ENCODE measurements at regions not wholly inside any gene's neighbourhood (a gene's known extent, or its start where the extent isn't known, plus 50 kb on each side); places are given as distances from the start of the nearest gene placed in this dataset.

GRCh38 chr3:193829781-193830180 lies 236.8 kb downstream of the OPA1 start:
- DNase-seq, result no peak

- no peak for DNase-seq
These were observed 237.8 kb downstream of the OPA1 start for GRCh38 chr3:193830791-193831191.

GRCh38 chr3:193831495-193832455 lies 238.8 kb downstream of the OPA1 start:
- DNase-seq, result peak; percentile 3 to 22

GRCh38 chr3:193832833-193833413 lies 239.9 kb downstream of the OPA1 start:
- DNase-seq, result no peak

GRCh38 chr3:193833592-193833991 lies 240.6 kb downstream of the OPA1 start:
- DNase-seq, result no peak

- no peak for DNase-seq
These were observed 242.4 kb downstream of the OPA1 start for GRCh38 chr3:193835414-193835813.

- DNase-seq, result no peak
These were observed 243.5 kb downstream of the OPA1 start for GRCh38 chr3:193836511-193836910.

GRCh38 chr3:193836918-193837317 lies 243.9 kb downstream of the OPA1 start:
- DNase-seq, result no peak

GRCh38 chr3:193837347-193837827 lies 244.4 kb downstream of the OPA1 start:
- DNase-seq, result no peak

GRCh38 chr3:193840111-193840641 lies 247.2 kb downstream of the OPA1 start:
- DNase-seq, result no peak

GRCh38 chr3:193841581-193841980 lies 248.6 kb downstream of the OPA1 start:
- no peak for DNase-seq

GRCh38 chr3:193842029-193842798 lies 249.2 kb downstream of the OPA1 start:
- DNase-seq, result peak; percentile 2 to 65

GRCh38 chr3:193842832-193843473 lies 249.9 kb downstream of the OPA1 start:
- DNase-seq, result no peak

GRCh38 chr3:193843474-193844301 lies 250.7 kb downstream of the OPA1 start:
- no peak for DNase-seq

- no peak for DNase-seq
These were observed 251.5 kb downstream of the OPA1 start for GRCh38 chr3:193844472-193844871.

GRCh38 chr3:193845144-193845543 lies 252.1 kb downstream of the OPA1 start:
- no peak for DNase-seq

- no peak for DNase-seq
These were observed 253.6 kb downstream of the OPA1 start for GRCh38 chr3:193846569-193846968.

- no peak for DNase-seq
These were observed 254.4 kb downstream of the OPA1 start for GRCh38 chr3:193847402-193847801.

GRCh38 chr3:193848547-193848946 lies 255.5 kb downstream of the OPA1 start:
- DNase-seq, result no peak

- DNase-seq, result no peak
These were observed 257.1 kb downstream of the OPA1 start for GRCh38 chr3:193850084-193850619.

GRCh38 chr3:193851428-193851847 lies 258.4 kb downstream of the OPA1 start:
- DNase-seq, result no peak

Data from CD4-positive, alpha-beta T cell treated with Interleukin-1 beta for 1 hour (primary cell).